HEK293T (cell line): ENCODE measurements at regions not wholly inside any gene's neighbourhood (a gene's known extent, or its start where the extent isn't known, plus 50 kb on each side); places are given as distances from the start of the nearest gene placed in this dataset.

ENCODE experiments used
- ARNT ChIP-seq: fragments of 450-650 bp; IDR thresholded peaks from 2 replicates; pipeline ENCODE4 v1.6.1; 2017; ENCODE audit warnings: mild to moderate bottlenecking
- BHLHE40 ChIP-seq: fragments of 450-650 bp; IDR thresholded peaks from 2 replicates; pipeline ENCODE4 v1.6.1; 2016; ENCODE audit warnings: mild to moderate bottlenecking, moderate library complexity, borderline replicate concordance
- ELF4 ChIP-seq: fragments of 450-650 bp; IDR thresholded peaks from 2 replicates; pipeline ENCODE4 v1.6.1; 2017; ENCODE audit warnings: antibody characterized with exemption
- FOXA1 ChIP-seq: fragments of 450-650 bp; IDR thresholded peaks from 2 replicates; pipeline ENCODE4 v1.6.1; 2016; ENCODE audit warnings: mild to moderate bottlenecking
- FOXK2 ChIP-seq: fragments of 450-650 bp; IDR thresholded peaks from 2 replicates; pipeline ENCODE4 v1.6.1; 2016; ENCODE audit warnings: mild to moderate bottlenecking
- FOXM1 ChIP-seq: fragments of 450-650 bp; IDR thresholded peaks from 2 replicates; pipeline ENCODE4 v1.6.1; 2017; ENCODE audit warnings: mild to moderate bottlenecking, borderline replicate concordance
- HDGF ChIP-seq: fragments of 450-650 bp; IDR thresholded peaks from 2 replicates; pipeline ENCODE4 v1.6.1; 2017; ENCODE audit warnings: antibody characterized with exemption, borderline replicate concordance
- LEF1 ChIP-seq: fragments of 450-650 bp; IDR thresholded peaks from 2 replicates; pipeline ENCODE4 v1.6.1; 2017; ENCODE audit warnings: mild to moderate bottlenecking, borderline replicate concordance
- SP1 ChIP-seq: fragments of 450-650 bp; IDR thresholded peaks from 2 replicates; pipeline ENCODE4 v1.6.1; 2017
- SUZ12 ChIP-seq: fragments of 450-650 bp; IDR thresholded peaks from 2 replicates; pipeline ENCODE4 v1.6.1; 2016; ENCODE audit warnings: mild to moderate bottlenecking

DNA sequence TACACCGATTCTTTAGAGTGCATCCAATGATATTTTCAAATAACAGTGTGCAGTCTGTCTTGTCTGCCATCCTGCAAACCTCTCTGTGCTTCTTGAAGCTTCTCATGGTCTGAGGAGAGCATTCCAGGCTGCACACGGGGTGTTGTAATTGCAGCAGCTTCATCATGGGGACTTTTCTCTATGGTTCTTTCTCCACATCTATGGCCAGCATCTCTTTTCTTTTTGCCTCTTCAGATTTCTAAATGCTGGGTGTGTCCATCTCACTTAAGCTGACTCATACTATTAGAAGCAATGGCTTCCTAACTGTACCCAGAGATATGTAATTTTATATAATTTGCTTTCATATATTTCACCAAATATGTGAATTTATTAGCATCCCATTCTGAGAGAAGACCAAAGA lies 63.8 kb upstream of the EPHB3 start:
- TF ChIP-seq SUZ12 (no peak), FOXM1 (no peak), LEF1 (no peak), ELF4 (no peak), SP1 (no peak), HDGF (no peak), BHLHE40 (no peak), ARNT (no peak), FOXK2 (no peak), FOXA1 (no peak)
